Caco-2 (cell line): ENCODE measurements at regions not wholly inside any gene's neighbourhood (a gene's known extent, or its start where the extent isn't known, plus 50 kb on each side); places are given as distances from the start of the nearest gene placed in this dataset.
"Not testable (repeated sequence)": the region's sequence is repeated elsewhere in the genome, so short reads cannot be mapped to it uniquely, and the experiment has no call there.

Source experiments
- BruUV-seq: library from RNA; stranded (reverse); fragments of 400-500 nt; replicated peaks from 2 replicates; lab custom pipeline; 2021; lab: Mats Ljungman, UMichigan
- CTCF ChIA-PET: fragments of 300-600 bp; sonication (Branson Sonifier 250); formaldehyde crosslinking; loops from one replicate; lab custom pipeline; 2022; ENCODE audit warnings: antibody characterized with exemption; lab: Charles Lee
- POLR2A ChIA-PET: fragments of 300-600 bp; sonication (Branson Sonifier 250); formaldehyde crosslinking; loops from one replicate; lab custom pipeline; 2022; ENCODE audit warnings: antibody characterized with exemption; lab: Charles Lee
- DNase-seq, 2 experiments: peaks; one replicate each; pipeline versions ENCODE4 v3.0.0 to v3.0.0-alpha.2; 2020 to 2022
- H3K27me3 ChIP-seq: replicated peaks from 2 replicates; pipeline ENCODE4 v1.6.0; 2011; ENCODE audit warnings: low read length; ENCODE audit not compliant: control insufficient read depth, insufficient read depth
- H3K36me3 ChIP-seq: 2 replicates; pipeline ENCODE4 v1.5.1; 2011; ENCODE audit warnings: low read length; ENCODE audit not compliant: control insufficient read depth, insufficient read depth
- H3K4me1 ChIP-seq: fragments of 250-450 bp; sonication (Bioruptor Pico); 2 replicates; pipeline ENCODE4 v1.5.1; 2020; ENCODE audit warnings: mild to moderate bottlenecking
- H3K4me3 ChIP-seq: 2 replicates; pipeline ENCODE4 v1.5.1; 2011; ENCODE audit warnings: low read depth, mild to moderate bottlenecking, control low read depth, low read length
- H3K9me3 ChIP-seq: fragments of 250-450 bp; sonication (Bioruptor Pico); 2 replicates; pipeline ENCODE4 v1.5.1; 2020; ENCODE audit warnings: mild to moderate bottlenecking, moderate library complexity
- H3K27ac Mint-ChIP-seq: one replicate; pipeline ENCODE4 v1.8.0; 2022; ENCODE audit warnings: mixed read lengths; ENCODE audit not compliant: unreplicated experiment
- H3K27me3 Mint-ChIP-seq: one replicate; pipeline ENCODE4 v1.8.0; 2022; ENCODE audit warnings: mixed read lengths; ENCODE audit not compliant: insufficient read depth, unreplicated experiment
- H3K36me3 Mint-ChIP-seq: one replicate; pipeline ENCODE4 v1.8.0; 2022; ENCODE audit warnings: mild to moderate bottlenecking, mixed read lengths; ENCODE audit not compliant: insufficient read depth, unreplicated experiment
- H3K4me1 Mint-ChIP-seq: one replicate; pipeline ENCODE4 v1.8.0; 2022; ENCODE audit warnings: low read depth, mixed read lengths; ENCODE audit not compliant: unreplicated experiment
- H3K4me3 Mint-ChIP-seq: one replicate; pipeline ENCODE4 v1.8.0; 2022; ENCODE audit warnings: mild to moderate bottlenecking, moderate library complexity, mixed read lengths; ENCODE audit not compliant: unreplicated experiment
- H3K9me3 Mint-ChIP-seq: one replicate; pipeline ENCODE4 v1.8.0; 2022; ENCODE audit warnings: mixed read lengths; ENCODE audit not compliant: unreplicated experiment
- intact Hi-C: fragments of 100-400 bp; cut with micrococcal nuclease; formaldehyde crosslinking; loops from one replicate; pipeline ENCODE4 v1.10.0; 2022; ENCODE audit not compliant: unreplicated experiment

DNA sequence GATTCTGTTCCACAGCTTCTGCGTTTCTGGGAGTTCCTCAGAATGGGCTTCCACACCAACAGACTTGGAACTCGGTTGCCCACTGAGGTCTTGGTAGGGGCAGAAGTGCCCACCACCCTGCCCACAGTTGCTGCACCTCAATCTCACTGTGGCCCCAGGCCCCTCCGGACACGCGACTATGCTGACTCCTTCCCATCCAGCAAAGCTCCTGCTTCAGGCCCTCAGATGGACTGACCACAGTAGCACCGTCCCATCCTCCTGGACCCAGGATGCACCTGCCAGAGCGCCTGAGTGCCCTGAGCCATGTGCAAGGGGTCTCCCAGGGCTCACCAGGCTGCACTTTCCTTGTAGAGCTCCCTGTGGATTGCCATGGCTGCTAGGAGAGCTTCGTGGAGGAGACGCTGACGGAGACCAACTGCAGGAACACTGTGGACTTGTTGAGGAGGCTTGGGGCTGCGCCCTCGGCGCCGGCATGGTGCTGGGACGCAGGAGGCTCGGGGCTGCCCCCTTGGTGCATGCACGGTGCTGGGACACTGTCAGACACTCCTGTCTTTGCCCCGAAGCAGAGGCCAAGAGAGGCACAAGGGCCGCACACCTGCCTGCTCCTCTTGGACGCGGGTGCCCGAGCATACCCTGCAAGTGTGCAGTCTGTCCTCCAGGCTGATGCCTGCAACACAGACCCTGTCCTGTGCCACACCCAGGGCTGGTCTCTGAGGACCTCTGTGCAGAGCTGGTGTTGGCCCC, 201.3 kb downstream of the LIPI start:
- DNase-seq, H3K4me3 ChIP-seq, H3K27me3 Mint-ChIP-seq, H3K36me3 Mint-ChIP-seq, H3K4me1 Mint-ChIP-seq, H3K4me1 ChIP-seq, BruUV-seq, intact Hi-C loops, H3K9me3 ChIP-seq, POLR2A ChIA-PET, H3K27ac Mint-ChIP-seq, H3K9me3 Mint-ChIP-seq, H3K36me3 ChIP-seq, H3K27me3 ChIP-seq, H3K4me3 Mint-ChIP-seq: not testable (repeated sequence)
- CTCF ChIA-PET, result interaction anchor here (0.6 kb wide), 1 partner anchor 403 kb away, joined by 3 read pairs; no protein-coding TSS in a partner anchor

DNA sequence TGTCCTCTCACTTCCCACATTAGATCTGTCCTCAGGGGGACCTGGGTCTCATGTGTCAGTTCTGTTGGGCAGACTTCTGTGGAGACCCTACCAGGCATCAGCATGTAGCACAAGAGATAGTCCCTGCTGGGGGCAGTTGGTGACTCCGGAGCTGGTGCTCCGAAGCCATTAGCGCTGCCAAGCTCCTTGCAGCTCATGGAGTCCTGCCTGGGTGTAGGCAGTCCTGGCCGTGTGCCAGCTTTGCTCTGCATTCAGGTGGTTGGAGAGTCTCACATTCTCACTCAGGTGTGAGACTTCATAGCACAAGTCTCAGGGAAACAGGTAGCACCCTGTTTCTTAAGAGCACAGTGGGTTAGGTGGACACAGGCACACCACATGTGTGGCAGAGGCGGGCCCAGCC, 202.3 kb downstream of the LIPI start:
- H3K27me3 Mint-ChIP-seq, H3K36me3 Mint-ChIP-seq, DNase-seq, H3K4me1 Mint-ChIP-seq, H3K4me3 ChIP-seq, intact Hi-C loops, H3K9me3 Mint-ChIP-seq, H3K4me1 ChIP-seq, H3K4me3 Mint-ChIP-seq, CTCF ChIA-PET, BruUV-seq, H3K9me3 ChIP-seq, H3K27me3 ChIP-seq, H3K36me3 ChIP-seq, POLR2A ChIA-PET, H3K27ac Mint-ChIP-seq: not testable (repeated sequence)

DNA sequence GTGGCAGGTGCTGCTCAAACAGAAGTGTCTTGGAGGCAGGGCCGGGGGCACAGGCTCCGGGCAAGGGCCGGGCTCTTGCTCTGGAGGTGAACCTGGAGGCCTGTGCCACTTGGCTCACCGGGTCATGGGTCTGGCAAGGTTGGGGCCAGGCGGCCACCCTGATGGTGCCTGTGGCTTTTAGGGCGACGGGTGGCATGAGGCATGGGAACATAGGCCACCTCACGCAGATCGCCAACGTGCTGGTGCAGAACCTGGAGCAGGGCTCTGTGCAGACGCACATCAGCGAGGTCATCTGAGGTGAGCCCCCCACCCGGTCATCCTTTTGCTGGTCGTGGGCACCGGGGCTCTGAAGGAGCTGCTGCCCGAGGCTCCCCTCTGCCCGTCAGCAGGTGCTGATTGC, 202.7 kb downstream of the LIPI start:
- DNase-seq, H3K27me3 ChIP-seq, H3K9me3 ChIP-seq, H3K36me3 ChIP-seq, POLR2A ChIA-PET, H3K27ac Mint-ChIP-seq, H3K27me3 Mint-ChIP-seq, H3K9me3 Mint-ChIP-seq, H3K4me1 Mint-ChIP-seq, H3K36me3 Mint-ChIP-seq, intact Hi-C loops, BruUV-seq, H3K4me3 ChIP-seq, CTCF ChIA-PET, H3K4me1 ChIP-seq, H3K4me3 Mint-ChIP-seq: not testable (repeated sequence)

DNA sequence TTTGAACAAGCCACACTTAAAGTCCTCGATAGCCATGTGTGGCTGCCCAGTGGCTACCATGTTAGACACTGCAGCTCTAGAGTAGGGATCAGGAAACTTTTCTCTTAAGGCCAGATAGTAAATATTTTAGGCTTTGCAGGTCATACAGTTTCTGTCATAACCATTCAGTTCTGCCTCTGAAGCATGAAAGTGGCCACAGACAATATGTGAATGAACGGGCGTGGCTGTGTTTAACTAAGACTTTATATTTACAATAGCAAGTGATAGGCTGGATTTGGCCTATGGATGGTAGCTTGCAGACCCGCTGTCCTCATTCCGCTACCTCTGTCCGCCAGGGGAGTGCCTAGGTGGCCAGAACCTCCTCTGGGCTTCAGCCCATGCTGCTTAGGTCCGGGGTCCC, 204.6 kb downstream of the LIPI start:
- H3K4me1 ChIP-seq, H3K4me3 Mint-ChIP-seq, BruUV-seq, intact Hi-C loops, H3K36me3 Mint-ChIP-seq, H3K4me3 ChIP-seq, H3K27me3 ChIP-seq, H3K9me3 ChIP-seq, DNase-seq, H3K27ac Mint-ChIP-seq, H3K27me3 Mint-ChIP-seq, H3K36me3 ChIP-seq, CTCF ChIA-PET, H3K9me3 Mint-ChIP-seq, H3K4me1 Mint-ChIP-seq, POLR2A ChIA-PET: not testable (repeated sequence)

DNA sequence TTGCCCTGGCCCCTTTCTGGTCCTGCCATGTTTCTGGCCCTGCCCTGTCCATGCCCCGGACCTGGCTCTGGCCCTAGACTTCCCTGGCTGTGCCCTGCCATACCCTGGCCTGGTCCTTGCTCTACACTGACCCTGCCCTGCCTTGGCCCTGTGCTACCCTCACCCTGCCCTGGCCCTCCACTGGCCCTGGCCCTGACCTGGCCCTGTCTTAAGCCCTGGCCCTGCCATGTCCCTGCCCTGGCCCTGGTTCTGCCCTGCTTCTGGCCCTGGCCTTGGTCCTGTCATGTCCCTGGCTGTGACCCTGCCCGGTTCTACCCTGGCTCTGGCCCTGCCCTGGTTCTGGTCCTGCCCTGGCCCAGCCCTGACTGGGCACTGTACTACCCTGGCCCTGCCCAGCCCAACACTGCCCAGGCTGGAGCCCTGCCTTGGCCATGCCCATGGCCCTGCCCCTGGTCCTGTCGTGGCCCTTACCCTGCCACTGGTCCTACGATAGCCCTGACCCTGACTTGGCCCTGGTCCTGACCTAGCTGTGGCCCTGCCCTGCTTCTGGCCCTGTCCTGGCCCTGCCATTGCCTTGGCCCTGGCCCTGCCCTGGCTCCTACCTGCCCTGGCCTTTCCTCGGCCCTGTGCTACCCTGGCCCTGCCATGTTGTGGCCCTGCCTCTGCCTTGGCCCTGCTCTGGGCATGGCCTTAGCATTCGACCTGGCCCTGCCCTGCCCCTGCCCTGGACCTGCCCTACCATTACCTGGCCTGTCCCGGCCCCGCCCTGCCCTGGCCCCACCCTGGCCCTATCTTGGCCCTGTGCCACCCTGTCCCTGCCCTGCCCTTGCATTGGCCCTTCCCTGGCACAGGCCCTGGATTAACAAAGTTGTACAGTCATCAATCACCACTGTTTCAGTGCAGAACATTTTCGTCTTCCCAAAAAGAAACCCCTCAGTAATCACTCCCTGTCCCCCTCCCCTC, 223.5 kb downstream of the LIPI start:
- H3K36me3 ChIP-seq, H3K27me3 Mint-ChIP-seq, DNase-seq, H3K4me3 Mint-ChIP-seq, POLR2A ChIA-PET, H3K4me1 Mint-ChIP-seq, H3K9me3 ChIP-seq, H3K27ac Mint-ChIP-seq, intact Hi-C loops, H3K27me3 ChIP-seq, BruUV-seq, H3K9me3 Mint-ChIP-seq, H3K36me3 Mint-ChIP-seq, H3K4me1 ChIP-seq, H3K4me3 ChIP-seq, CTCF ChIA-PET: not testable (repeated sequence)

DNA sequence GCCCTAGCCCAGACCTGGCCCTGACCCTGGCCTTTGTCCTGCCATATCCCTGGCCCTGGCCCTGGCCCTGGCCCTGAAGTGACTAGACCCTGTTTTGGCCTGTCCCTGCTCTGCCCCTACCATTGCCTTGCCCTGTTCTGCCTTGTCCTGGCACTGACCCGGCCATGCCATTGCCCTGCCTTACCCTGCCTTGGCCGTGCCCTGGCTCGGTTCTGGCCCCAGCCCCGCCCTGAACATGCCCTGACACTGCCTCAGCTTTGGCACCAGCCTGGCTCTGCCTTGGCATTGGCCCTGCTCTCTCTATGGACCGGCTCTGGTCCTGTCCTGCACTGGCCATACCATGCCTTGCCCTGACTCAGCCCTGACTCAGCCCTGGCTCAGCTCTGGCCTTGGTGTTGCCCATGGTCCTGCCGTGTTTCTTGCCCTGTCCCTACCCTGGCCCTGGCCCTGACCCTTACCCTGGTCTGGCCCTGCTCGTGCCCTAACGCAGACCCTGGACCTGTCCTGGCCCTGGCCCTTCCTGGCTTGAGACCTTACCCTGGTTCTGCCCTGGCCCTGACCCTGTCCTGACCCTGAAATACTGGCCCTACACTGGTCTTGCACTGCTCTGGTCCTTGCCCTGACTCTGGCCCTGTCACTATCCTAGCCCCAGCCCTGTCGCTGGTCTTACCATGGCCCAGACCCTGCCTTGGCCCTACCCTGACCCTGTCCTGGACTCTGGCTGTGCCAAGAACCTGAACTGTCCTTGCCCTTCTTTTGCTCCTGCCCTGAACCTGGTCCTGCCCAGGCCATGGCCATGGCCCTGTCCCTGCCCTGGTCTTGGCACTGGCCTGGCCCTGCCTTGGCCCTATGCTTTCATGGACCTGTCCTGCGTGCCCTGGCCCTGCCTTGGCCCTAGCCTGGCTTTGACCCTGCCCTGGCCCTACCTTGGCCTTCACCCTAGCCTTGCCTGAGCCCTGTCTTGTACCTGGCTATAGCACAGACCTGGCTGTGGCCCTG, 224.6 kb downstream of the LIPI start:
- H3K4me3 ChIP-seq, H3K9me3 ChIP-seq, intact Hi-C loops, H3K4me3 Mint-ChIP-seq, H3K4me1 Mint-ChIP-seq, H3K36me3 ChIP-seq, POLR2A ChIA-PET, H3K27ac Mint-ChIP-seq, H3K36me3 Mint-ChIP-seq, DNase-seq, H3K4me1 ChIP-seq, H3K27me3 Mint-ChIP-seq, BruUV-seq, H3K9me3 Mint-ChIP-seq, H3K27me3 ChIP-seq, CTCF ChIA-PET: not testable (repeated sequence)
